Right kidney (tissue), 1 donor: ENCODE measurements at regions not wholly inside any gene's neighbourhood (a gene's known extent, or its start where the extent isn't known, plus 50 kb on each side); places are given as distances from the start of the nearest gene placed in this dataset.

Experiments used
- DNase-seq: peaks from one replicate; pipeline ENCODE4 v3.0.0-alpha.2; 2016

- no peak for DNase-seq
These were observed 506.1 kb downstream of the BRD1 start for GRCh38 chr22:49321477-49322055.

- no peak for DNase-seq
These were observed 506.8 kb downstream of the BRD1 start for GRCh38 chr22:49320714-49321476.

- DNase-seq, result no peak
These were observed 510.3 kb downstream of the BRD1 start for GRCh38 chr22:49317369-49317768.

GRCh38 chr22:49312601-49313000 lies 515.1 kb downstream of the BRD1 start:
- no peak for DNase-seq

GRCh38 chr22:49310354-49310753 lies 517.3 kb downstream of the BRD1 start:
- no peak for DNase-seq

GRCh38 chr22:49308300-49308699 lies 519.4 kb downstream of the BRD1 start:
- DNase-seq, result no peak

- no peak for DNase-seq
These were observed 519.8 kb downstream of the BRD1 start for GRCh38 chr22:49307870-49308269.

- no peak for DNase-seq
These were observed 520.2 kb downstream of the BRD1 start for GRCh38 chr22:49307481-49307830.

- DNase-seq, result no peak
These were observed 520.8 kb downstream of the BRD1 start for GRCh38 chr22:49306632-49307480.

GRCh38 chr22:49305966-49306631 lies 521.6 kb downstream of the BRD1 start:
- DNase-seq, result no peak

GRCh38 chr22:49305214-49305965 lies 522.3 kb downstream of the BRD1 start:
- peak; percentile 79 for DNase-seq

- no peak for DNase-seq
These were observed 523.8 kb downstream of the BRD1 start for GRCh38 chr22:49303781-49304461.

- no peak for DNase-seq
These were observed 524.5 kb downstream of the BRD1 start for GRCh38 chr22:49303061-49303735.

- no peak for DNase-seq
These were observed 525.1 kb downstream of the BRD1 start for GRCh38 chr22:49302530-49302929.

GRCh38 chr22:49302150-49302460 lies 525.6 kb downstream of the BRD1 start:
- DNase-seq, result no peak

- DNase-seq, result no peak
These were observed 526.1 kb downstream of the BRD1 start for GRCh38 chr22:49301398-49302149.

- no peak for DNase-seq
These were observed 526.7 kb downstream of the BRD1 start for GRCh38 chr22:49300951-49301397.

- no peak for DNase-seq
These were observed 527.4 kb downstream of the BRD1 start for GRCh38 chr22:49300241-49300640.

GRCh38 chr22:49299821-49300231 lies 527.8 kb downstream of the BRD1 start:
- DNase-seq, result no peak
